Inflammatory macrophage (primary cell): ENCODE measurements at regions not wholly inside any gene's neighbourhood (a gene's known extent, or its start where the extent isn't known, plus 50 kb on each side); places are given as distances from the start of the nearest gene placed in this dataset.

Experiments
- DNase-seq, 2 donors: peaks; one replicate each; pipeline ENCODE4 v3.0.0-alpha.2; 2020 to 2022

DNA sequence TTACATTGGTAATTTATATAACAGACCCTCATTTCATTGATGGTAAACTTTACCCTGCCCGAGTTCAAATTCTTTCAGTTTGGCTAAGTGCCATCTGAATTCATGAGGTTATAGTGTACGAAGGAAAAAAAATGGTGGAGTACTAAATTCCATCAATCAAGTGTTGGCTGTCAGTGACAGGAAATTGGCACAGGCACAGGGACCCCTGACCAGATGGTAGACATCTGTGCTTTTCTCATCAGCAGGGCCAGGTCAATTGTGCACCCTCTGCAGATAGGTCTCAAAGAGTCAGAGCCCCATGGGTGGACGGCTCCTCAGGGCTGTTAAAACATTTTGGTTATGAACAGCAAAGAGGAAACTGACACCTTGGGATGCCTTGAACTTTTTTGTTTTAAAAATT is 439.2 kb downstream of the SETBP1 start:
- no peak for DNase-seq

DNA sequence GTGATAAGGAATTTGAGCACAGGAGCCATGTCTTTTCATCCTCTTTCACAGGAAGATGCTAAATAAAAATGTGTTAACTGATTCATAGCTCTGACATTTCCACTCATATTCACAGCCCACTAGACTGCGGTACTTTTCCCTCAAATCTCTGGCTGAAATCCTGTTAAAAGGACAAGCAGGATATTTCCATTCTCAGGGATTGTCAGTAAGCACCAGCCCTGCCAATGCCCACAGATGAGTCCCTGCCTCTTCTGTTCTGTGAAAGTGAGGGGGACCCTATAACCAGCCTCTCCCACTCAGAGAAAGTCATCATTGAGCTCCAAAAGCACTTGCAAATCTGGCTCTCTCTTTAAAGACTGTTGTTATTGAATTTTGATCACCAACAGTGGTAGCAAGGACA is 440.5 kb downstream of the SETBP1 start:
- no peak for DNase-seq

DNA sequence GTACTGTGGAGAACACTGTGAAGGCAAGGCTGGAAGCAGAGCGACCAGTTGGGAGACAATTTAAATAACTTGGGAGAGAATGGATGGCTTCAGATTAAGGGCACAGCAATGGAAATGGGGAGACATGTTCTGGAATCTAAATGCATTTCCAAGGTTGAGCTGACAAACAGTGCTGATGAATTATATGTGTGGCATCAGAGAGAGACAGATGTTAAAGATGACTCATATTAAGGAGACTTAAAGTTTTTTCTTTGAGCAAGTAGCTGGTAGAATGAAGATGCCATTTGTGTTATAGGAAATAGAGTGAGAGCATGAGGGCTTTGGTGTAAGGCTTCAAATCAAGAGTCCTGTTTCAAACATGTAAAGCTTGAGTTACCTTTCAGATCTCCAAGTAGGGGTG is 441.8 kb downstream of the SETBP1 start:
- no peak for DNase-seq

DNA sequence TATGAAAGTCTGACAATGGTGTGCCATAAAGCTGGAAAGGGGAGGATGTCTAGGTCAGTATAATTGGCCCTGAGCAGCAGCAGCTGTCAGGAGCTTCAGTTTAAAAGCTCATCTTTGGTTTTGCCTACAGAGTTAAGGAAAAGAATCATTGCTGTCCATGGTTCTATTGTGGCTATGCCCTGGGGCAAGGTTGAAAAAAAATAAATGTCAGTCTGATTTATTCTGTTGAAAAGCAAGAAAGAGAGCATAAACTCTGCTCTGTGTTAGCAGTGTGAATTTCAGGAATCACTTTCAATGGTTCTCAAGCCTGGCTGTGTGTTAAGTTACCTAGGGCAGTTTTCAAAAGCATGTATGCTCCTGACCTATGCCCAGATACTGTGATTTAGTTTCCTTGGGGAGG is 446.7 kb downstream of the SETBP1 start:
- no peak for DNase-seq

DNA sequence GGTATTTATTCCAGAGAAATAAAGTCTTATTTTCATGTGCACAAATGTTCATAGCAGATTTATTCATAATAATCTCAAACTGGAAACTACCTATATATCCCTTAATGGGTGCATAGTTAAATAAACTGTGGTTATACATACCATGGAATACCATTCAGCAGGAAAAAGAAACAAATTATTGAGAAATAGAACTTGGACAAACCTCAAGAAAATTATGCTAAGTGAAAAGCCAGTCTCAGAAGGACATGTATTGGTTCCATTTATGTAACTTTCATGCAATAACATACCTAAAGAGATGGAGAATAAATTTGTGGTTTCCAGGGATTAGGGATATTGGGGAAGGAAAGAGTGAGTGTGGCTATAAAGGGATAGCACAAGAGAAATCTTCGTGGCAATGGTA is 452.6 kb downstream of the SETBP1 start:
- DNase-seq: no peak

DNA sequence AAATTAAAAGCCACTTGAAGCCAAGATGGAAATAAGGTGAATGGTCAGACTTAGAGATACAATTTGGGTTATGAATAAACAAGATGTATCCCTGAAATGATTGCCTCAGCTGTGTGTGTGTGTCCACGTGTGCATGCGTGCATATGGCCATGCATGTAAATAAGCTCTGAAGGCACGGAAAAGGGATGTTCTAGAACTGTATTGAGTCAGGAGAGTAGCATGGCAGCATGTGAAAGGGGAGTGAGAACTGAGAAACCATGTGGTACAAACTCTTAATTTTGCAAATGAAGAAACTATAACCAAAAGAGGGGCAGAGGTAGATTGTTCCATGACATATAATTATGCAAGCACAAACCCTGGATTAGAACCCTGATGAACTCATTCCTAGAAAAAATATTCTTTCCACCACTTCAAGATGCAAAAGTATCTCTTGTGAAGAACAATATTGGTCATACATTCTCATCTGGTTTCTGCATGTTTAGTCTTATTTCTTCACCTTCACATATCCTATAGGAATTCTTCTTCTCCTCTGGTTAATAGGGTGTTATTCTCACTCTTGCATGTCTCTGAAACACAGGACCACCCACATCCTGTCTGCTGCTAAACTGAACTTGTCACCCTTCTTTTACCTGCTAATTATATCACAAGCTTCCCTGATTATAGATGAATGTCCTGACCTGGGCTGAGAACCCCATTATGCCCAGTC is 455.8 kb downstream of the SETBP1 start:
- no peak for DNase-seq

DNA sequence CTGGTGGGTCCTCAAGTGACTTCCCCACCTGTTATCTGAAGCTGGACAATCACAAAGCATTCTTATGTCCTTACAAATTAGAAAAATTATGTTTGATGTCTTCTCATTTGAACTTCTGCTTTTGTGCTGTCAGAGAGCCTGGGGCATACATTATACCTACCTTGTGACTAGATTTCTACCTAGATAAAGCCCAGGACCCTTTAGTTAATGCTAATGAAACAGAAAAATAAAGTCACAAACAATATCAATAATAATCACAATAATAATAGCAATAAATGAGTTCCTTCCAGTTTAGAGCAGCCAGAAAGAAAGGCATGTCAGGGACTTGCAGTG is 456.4 kb downstream of the SETBP1 start:
- no peak for DNase-seq

DNA sequence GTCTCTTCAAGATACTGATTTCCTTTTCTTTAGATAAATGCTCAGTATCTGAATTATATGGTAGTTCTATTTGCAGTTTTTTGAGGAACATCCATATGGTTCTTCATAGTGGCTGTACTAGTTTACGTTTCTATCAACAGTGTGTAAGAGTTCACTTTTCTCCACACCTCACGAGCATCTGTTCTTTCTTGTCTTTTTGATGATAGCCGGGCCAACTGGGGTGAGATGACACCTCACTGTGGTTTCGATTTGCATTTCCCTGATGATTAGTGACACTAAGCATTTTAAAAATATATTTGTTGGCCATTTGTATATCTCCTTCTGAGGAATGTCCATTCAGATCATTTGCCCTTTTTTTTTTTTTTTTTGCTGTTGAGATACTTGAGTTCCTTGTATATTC is 458.8 kb downstream of the SETBP1 start:
- no peak for DNase-seq

DNA sequence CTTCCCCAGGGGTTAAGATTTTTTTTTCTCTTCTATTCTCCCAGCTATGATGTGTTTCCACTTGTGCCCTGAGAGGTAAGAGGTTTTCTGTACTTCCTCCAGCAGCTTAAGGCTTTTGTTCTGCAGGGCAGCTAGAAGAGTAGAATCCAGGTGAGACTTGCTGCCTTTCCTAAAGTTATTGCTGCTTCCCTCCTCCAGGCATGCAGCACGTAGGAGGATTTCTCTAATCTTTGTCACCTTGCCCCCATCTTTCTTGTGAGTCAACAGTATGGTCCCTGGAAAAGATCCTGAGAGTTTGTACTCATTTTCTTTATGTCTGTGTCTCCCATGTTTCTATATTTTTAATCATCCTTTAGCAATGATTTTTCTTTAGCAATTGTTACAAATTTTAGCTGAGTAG is 462.2 kb downstream of the SETBP1 start:
- no peak for DNase-seq

DNA sequence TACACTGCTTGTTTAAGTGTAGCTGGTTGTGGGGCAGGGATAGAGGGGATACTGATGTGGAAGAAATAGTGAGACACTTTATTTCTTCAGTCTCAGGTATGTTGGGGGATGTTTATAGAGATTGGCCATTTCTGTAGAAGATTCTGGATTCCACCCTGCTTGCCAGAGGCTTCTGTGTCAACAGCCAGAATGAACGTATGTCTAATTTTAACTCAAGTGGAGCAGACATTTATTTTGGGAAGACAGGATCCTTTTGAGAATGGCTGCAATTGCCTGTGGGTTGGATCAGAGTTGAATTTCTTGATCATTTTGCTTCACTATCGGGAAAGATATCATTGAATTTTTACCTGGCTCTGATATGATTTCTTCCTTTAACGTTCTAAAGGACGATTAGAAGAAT is 465.6 kb upstream of the SLC14A2 start:
- DNase-seq: no peak

DNA sequence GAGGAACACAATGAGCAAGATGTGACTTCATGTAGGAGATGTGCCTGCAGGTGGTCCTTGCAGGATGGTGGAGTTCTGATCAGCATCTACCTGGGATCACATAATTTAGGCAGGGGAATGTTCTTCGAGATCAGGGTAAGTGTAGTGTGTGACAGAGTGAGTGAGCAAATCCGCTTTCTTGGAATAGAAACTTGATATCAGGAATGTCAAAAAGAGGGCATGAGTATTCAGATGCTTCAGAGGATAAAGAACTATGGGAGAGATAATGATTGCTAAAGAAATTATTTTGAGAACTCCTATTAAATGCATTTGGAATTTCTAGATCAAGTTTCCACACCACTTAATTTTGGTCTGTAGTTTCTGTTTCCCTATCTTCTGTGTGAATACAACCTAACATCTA is 463.6 kb upstream of the SLC14A2 start:
- DNase-seq: no peak

DNA sequence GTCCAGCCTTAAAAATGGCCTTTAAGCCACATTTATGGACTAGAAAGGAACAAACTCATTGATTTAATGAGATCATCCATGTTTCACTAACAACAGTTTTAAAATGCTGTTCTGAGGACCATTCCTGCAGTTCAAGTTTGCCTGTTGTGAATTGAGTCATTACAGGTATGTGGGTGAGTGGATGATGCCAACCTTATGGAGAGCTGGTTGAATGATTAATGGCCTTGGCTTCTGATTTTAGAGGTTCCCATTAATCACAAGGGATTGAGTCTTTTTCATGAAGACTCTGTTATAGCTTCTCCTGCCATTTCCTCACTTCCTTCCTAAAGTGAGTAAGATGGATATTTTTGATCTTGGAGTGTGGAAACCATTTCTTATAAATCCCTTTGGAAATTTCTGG is 459.8 kb upstream of the SLC14A2 start:
- no peak for DNase-seq

DNA sequence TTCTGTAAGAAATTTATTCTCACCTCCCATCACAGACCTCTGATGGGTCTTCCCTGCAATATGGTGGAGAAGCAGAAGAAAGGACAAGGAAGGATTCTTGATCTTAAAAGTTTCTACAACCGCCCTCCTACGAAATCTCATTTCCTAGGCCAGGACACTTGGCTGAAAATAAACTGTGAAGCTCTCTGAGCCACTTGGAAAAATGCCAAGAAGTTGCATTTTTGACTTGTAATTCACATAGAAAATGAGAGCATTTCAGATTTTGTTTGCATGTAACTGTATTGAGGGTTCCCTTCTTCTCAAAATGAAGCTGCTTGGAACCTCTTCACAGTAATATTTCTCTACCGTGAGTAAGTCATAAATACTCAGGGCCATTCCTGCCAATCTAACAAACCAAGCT is 458.3 kb upstream of the SLC14A2 start:
- DNase-seq: no peak

DNA sequence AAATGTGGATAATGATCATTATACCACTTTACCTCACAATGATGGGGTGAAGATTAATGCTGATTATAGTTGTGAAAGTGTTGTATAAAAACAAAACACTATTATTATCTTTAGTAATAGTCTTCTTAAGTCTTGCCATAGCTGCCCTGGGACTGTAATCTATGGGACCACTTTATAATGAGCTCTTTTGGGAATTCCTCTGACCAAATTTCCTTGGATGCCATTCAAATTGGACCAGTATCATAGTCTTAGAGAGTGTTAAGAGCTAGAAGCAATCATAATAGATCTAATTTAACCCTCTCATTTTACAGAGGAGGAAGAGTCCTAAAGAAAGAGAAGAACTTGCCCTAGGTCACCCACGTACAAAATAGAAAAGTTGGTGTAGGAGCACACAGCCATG is 457.7 kb upstream of the SLC14A2 start:
- DNase-seq: no peak

DNA sequence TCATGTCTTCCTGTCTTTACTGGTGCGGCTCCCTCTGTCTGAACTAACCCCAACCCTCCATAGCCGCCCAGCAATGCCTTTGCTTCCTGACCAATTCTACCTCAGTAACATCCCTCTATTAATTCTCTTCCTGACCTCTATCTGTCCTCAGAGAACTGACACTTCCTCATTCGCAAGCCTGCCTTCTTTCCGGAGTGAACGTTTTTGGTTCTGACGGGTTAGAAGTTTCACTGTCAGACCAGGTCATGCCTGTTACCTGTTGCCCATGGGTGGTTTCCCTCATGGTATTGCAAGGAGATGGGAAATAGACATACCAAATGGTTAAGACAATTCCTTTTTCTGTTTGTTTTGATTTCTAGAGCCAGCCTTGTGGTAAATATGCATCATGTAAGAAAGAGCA is 453.4 kb upstream of the SLC14A2 start:
- no peak for DNase-seq

DNA sequence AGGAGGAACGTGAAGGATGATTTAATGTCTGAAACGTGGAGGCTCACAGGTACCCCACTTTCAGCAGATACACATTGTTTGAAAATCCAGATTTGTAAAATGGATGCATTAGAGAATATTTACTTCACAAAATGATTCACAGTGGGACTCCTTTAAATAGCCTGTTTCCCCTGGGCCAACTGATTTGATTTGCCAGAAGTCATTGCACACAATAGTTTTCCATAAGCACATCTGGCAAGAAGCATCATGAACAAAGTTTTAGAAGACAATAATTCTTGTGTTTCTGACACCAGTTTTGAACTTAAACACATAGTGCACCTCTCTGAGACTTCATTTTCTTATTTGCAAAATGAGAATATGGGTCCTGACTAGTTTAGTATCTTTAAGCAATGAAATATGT is 451.4 kb upstream of the SLC14A2 start:
- no peak for DNase-seq

DNA sequence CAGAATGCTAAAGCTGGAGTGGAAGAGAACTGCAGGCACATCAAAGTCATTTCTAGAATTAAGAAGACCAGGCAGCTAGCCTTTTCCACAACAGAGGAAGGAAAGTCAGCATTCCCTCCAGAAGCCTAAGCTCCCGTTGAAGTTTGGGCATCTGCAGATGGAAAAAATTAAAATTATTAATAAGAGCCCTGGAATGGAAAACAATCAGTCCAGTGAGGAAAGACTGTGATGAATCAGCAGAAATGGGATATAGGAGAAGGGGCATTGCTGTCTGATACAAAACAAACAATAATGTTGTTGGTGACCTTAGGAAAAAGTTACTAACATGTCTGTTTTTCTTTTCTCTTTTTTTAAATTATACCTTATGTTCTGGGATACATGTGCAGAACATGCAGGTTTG is 450.7 kb upstream of the SLC14A2 start:
- no peak for DNase-seq

DNA sequence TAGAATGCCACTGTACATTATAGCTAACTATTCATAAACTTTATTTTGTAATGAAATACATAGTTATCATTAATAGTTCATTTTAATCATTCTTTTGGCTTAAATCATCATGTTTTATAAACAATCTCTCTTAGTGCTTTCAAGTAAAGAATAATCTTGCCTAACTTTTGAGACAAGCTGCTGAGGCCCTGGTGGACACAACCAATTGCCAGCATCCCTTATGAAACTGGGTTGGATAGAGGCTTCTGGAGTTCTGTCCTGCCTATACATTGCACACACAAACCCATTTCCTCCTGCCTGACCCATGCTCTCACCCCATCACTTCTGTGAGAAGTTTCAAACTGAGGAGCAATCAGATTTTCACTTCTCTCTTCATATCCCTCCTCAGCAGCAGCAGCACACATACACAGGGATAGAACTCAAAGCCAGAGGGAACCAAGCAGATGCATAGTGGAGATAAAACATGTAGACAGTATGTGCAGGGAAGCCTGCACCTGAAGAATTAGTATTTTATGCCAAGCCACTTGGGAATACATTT is 450.0 kb upstream of the SLC14A2 start:
- peak; percentile 18 to 26 for DNase-seq

DNA sequence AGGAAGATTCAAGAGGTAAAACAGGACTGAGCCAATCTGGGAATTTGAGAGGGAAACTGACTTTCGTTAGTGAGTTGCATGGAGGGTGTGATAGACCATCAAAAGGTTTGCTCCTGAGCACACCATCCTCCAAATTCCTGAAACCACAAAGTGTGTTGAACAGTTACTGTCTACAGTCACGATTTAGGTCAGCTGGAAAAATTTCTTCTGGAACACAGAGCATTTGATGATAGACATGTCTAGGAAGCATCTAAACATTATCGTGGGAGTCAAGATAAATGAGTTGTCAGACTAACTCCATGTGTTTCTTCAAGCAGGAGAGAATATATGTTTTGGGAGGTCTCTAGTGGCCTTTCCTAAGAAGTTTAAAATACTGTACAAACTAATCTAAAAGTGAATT is 449.4 kb upstream of the SLC14A2 start:
- DNase-seq: no peak

DNA sequence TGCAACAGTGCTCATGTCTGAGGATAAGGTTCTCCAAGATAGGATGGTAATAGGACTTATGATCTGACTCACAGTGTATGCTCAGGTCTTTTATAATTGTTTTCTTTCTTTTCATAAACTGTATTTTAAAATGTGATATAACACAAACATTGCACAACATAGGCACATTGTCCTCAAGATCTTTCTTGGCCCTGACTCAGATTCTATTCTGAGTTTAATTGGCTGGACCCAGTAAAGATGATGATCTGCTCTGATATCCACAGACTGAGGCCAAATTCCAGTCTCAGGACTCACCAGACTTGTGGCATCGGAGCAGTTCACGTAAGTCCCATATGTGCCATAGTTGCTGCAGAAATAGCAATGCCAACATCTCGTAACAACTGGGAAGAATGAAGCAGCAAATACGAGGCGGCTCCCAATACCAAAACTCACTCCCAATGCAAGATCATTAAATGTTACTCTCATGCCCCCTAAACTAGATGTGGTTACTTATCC is 448.9 kb upstream of the SLC14A2 start:
- DNase-seq: no peak

DNA sequence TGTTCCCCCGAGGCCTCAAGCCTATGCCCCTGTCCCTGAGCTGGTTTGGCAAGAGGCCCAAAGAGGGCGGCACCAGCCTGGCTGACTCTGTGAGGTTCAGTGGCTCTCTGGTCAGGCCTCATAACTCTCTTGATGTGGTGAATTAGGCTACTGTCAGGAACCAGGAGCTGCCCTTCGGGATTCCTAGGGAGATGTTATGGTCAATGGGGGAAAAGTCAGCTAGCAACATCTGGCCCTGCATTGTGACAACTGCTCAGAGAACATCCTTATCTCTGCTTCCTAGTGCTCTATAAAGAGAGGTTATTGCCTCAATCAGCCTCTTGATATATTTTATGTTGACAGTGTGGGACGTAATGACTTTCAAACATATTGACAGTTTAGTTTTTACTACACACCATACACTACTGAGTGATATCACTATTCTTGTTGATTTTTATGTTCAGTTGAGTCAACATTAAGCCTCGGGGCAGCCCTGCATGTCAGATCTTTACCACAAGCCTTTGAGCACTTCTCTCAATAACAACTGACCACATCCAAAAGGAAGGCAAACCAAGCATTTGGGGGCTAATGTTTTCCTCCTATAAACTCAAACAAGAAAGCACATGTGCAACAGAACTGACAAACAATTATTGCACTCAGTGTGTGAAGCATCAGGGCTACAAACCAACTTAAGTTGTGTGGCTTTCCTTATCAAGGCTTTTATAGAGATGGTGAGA is 448.3 kb upstream of the SLC14A2 start:
- DNase-seq: no peak

DNA sequence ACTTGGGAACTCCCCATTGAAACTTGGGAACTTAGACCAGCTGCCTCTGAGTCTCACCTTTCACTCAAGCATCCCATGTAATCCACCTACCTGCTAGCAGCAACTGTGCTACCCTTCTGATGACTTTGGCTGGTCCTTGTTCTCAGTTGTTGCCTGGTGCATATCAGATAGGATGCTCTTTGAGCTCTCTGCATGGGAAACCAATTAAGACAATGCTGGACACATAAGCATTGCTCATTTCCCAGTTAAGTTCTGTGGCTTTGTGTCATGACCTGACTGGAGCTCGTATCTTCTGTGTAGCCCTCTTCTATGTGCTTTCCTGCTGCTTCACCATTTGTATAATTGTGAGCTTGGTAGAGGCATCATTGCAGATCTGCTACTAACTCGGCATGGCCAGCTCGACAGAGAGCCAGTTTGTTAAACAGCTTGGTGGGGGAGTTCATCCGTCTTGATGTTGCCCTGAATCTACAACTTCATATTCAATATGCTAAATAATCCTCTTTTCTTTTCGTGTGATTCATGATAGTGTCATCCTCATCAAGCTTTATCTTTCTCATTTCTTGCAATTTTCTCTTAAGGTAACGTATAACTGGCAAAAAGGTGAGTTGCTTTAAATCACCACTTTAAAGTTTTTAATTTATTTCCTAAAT is 447.5 kb upstream of the SLC14A2 start:
- DNase-seq: no peak

DNA sequence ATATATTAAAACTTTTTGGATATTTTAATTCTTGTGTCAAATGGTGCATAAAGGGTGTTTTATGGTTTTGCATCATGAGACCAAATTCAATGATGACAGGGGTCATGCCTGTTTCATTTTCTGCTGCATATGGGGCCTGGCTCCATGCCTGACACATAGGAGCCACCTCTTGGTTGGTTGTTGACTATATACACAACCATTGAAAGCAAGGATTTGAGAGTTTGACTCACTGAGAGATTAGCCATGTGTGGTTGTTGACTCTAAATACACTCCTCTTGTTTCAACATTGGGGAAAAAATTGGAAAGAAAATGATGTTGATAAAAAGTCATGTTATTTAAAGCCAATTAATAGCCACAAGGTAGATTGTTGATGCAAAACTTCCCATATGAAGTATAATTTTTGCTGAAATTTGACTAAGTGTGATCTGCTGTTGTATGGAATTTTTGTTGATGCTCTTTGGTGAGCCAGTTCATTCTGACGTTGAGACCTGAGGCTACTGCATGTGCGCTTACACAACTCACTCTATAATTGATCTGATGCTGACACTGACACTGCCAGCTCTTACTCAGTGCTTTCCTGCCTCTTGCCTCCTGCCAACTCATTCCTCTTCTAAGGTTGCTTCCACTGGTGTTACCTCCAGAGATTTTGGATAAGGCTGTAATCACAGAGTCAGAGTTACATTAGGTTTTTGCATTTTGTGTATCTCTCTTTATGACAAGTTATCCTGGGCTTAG is 446.2 kb upstream of the SLC14A2 start:
- DNase-seq: no peak
